ENCODE measurements at regions not wholly inside any gene's neighbourhood (a gene's known extent, or its start where the extent isn't known, plus 50 kb on each side); places are given as distances from the start of the nearest gene placed in this dataset.

- no peak for TF ChIP-seq CTCF (IDR thresholded peaks at IDR 0.05; ENCODE audit: low read length)
- TF ChIP-seq EZH2 (IDR thresholded peaks at IDR 0.05; ENCODE audit: borderline replicate concordance, low read length): no peak
Measured at GRCh38 chr17:52233632-52234031, 75.1 kb upstream of the CA10 start.

Measured in OCI-LY1 (cell line).